B cell (primary cell): ENCODE measurements at regions not wholly inside any gene's neighbourhood (a gene's known extent, or its start where the extent isn't known, plus 50 kb on each side); places are given as distances from the start of the nearest gene placed in this dataset.

Experiments
- CTCF ChIP-seq: fragments of 200-600 bp; IDR thresholded peaks from one replicate; pipeline ENCODE4 v1.8.0; 2022; ENCODE audit warnings: antibody characterized with exemption, mild to moderate bottlenecking
- EZH2 ChIP-seq: IDR thresholded peaks from 2 replicates; pipeline ENCODE4 v1.6.1; 2012; ENCODE audit warnings: borderline replicate concordance, low read depth, mild to moderate bottlenecking, moderate library complexity, low read length; ENCODE audit not compliant: insufficient read depth, poor library complexity, severe bottlenecking

GRCh38 chr5:116640236-116640635 lies 65.6 kb upstream of the SEMA6A start:
- TF ChIP-seq CTCF = no peak
- no peak for TF ChIP-seq EZH2
